ENCODE measurements at regions not wholly inside any gene's neighbourhood (a gene's known extent, or its start where the extent isn't known, plus 50 kb on each side); places are given as distances from the start of the nearest gene placed in this dataset.

DNA sequence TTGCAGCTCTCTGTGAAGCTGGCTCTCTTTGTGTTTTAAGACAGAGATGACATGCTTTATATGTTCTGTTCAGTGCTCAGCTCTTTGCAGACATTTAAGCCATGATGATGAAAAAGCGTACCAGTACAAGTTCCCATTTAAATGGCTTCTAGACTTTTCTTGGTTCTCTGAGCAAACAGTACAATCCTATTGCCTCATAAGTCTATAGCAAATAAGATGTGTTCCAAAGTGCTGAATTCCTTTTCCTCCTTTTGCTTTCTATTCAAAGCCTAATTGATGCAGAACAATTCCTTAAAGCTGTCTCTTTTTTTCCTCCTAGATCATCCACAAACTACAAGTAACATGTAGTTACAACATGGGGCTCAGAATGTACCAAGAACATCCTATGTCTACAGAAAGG is 168.8 kb upstream of the SPATS2L start:
- DNase-seq = no peak

DNA sequence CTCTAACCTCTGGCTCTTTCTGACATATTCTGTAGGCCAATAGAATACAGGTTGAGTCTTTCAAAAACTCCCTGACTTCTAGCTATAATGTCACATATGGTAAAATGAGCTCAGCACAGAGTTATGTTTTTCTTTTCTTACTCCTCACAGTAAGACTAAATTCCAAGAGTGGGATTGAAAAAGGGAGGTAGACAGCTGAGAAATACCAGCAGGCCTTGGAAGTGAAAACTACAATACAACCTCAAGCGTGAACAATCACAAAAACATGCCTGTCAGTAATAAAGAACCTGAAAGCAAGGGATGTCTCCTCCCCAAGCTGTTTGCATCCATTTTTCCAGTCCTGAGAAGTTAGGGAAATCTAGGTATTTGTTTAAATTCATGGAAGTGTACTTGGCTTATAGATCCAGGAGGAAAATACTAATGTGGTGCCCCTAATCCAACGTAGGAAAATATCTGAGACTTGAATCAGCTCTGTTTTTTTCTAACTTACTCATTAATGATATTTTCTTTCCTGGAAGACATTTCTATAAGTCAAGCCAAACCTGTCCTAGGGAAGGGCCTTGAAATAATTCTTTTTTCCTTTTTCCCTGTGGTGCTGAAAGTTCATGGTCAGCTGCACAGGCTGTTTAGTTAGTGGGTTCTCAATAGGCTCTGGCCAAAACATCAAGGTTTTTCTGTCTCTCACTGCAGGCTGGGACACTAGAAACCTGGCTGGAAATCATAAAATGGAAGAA is 167.9 kb upstream of the SPATS2L start:
- DNase-seq = no peak

DNA sequence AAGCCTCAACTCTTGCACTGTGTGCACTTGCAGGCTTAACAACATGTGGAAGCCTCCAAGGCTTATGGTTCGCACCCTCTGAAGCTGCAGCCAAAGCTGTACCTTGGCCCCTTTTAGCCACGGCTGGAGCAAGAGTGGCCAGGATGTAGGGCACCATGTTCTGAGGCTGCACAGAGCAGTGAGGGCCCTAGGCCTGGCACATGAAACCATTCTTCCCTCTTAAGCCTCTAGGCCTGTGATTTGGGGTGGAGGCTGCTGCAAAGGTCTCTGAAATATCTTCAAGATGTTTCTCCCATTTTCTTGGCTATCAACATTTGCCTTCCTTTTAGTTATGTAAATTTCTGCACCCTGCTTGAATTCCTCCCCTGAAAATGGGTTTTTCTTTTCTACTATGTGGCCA is 161.9 kb upstream of the SPATS2L start:
- no peak for DNase-seq

DNA sequence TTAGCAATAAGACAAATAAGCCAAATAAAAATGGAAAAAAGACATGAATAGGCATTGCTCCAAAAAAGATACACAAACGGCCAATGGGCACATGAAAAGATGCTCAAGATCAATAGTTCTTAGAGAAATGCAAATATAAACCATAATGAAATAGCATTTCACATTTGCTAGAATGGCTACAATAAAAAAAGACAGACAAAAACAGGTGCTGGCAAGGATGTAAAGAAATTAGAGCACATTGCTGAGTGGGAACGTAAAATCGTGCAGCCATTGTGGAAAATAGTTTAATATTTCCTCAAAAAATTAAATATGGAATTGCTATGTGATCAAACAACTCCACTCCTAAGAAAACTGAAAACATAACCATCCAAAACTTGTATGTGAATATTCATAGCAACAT is 160.0 kb upstream of the SPATS2L start:
- DNase-seq = no peak

DNA sequence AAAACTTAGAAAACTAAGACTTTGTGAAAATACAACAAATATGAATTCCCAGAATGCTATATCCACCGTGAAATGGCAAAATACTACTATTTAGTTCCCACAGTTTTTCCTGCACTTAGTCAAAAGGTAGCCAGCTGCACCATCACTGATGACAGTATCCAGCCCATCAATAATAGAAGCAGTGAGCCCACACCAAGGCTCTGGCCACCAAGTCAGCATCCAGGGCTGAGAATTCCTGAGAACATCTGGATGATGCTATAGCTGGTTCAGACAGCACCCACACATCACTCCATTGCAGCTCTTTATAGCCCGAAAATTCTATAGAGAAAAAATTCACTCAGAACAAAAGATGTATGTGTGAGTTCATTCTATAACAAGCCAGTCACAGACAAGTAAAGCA is 159.1 kb upstream of the SPATS2L start:
- DNase-seq = no peak

DNA sequence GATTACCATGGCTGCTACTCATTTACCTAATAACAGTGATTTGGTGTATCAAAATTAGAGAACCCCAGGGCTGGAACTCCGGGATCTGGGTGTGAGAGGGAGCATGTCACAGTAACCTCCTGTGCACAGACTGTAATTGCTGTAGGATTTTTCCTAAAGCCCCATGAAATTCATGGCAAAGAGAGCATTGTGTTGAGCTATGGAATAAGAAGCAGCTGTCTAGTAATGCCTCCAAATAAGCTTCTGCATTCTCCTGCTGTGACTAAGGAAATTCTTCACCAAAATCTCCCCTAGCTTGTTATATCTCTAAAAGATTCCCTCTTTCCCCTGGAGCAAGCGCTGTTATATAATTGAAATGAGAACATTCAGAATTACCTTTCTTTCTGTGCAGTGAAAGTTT is 158.1 kb upstream of the SPATS2L start:
- DNase-seq = no peak

DNA sequence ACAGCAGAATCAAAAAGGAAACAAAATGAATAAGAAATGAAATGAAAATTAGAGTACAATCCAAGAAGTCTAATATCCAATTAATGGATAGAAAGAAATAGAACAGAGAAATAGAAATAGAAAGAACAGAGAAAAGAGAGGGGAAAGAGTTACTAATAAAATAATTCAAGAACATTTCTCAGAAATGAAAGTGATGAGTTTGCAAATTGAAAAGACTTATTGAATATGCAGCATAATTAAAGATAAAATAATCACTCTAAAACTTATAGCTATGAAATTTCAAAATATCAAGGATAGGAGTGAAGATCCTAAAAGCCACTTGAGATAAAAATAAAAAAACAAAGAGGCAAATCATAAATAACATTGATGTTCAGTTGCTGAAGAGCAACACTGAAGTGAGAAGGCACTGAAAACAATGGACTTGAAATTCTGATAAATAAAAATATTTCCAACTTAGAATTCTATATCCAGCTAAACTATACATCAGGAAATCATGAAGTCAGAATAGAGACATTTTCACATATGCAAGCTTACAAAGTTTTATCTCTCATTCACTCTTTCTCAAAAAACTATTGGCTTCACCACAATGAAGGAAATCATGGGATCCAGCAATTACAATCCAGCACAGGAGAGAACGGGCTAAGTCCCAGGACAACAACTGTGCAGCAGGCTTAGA is 155.9 kb upstream of the SPATS2L start:
- DNase-seq = no peak

DNA sequence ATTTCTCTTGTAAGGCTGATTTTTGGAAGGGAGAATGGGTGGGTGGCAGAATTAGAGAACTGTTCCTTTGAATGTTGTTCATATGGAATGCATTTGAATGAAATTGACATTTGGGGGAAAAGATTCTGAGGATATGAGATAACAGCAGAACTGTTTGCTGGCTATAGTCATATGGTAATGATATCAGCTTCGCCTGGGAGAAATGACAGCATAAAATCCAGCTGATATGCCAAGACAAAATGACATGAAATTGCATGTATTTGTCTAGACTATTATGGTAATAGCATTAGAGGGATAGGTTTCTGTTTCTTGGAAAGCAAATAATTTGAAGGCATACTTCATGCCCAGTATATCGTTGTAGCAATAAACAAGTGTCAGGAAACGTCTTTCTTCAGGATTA is 150.8 kb upstream of the SPATS2L start:
- no peak for DNase-seq

DNA sequence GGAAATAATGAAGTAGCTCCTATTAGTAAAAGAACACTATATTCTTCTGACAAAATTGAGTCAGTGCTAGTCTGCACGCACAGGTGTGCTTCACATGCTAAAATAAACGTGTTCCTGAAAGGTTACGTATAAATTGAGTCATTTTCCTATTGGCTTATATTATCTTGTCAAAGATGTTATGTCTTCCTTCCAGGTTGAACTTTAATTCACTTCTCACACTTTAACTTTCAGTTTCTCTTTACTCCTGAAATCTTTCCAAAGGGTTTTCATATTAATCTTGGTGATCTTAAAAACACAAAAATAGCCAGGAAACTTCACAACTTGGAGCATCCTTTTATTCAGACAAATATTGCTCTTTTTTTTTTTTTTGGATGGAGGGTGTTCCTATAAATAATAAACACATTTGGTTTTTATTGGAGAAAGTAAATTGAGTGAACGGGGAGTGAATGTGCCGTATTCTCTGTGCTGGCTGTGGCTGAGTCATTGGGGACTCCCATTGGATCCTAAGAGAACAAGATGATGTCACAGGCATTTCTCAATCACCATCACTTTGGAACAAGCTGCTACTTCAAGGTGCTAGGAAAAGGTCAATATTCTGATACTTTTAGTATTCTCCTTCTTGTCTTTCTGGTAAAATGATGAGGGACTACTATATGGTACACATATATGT is 150.2 kb upstream of the SPATS2L start:
- DNase-seq = no peak

DNA sequence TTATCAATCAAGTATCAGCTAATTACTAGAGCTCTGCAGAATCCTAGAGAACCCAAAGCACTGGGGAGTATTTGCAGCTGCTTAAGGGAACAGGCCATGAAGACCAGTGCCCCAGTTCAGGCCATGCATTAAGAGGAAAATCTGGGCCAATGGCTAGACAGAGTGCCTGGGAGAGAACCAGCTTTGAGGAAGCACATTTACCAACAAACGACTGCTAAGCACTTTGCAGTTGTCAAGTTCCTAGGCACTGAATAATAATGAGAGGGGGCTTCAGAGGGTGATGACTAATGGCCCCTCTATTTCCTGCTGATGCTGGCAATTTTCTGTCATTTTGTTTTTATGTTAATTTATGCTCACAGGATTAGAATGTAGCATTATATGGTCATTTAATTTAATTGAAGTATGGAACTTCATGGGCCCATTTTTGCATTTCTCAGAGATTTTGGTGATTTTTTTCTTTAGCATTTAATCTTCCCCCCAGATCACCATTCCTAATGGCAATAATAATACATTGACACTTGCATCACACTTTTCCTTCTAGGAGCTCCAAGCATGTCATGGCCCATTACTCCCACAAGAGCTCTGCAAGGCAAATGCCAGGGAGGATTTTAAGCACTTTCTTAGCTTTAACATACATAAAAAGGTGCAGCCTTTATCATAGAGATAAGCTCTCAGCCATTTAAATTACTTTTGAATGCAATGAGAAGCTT is 147.7 kb upstream of the SPATS2L start:
- no peak for DNase-seq

DNA sequence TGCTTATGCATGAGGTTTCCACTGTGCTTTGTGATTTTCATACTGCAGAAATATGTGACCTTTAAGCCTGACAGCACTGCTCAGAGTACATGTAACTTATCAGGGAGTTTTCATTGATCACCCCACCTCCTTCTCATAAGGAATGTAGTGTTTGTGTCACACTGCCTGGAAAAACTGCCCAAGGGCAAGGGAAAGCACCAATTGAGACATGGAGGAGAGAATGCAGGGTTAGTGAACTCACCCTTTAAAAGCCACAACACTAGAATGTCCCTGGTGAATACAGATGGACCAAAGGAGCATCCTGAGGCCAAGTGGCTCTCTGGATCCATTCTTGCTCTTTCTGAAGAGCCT is 147.2 kb upstream of the SPATS2L start:
- no peak for DNase-seq

DNA sequence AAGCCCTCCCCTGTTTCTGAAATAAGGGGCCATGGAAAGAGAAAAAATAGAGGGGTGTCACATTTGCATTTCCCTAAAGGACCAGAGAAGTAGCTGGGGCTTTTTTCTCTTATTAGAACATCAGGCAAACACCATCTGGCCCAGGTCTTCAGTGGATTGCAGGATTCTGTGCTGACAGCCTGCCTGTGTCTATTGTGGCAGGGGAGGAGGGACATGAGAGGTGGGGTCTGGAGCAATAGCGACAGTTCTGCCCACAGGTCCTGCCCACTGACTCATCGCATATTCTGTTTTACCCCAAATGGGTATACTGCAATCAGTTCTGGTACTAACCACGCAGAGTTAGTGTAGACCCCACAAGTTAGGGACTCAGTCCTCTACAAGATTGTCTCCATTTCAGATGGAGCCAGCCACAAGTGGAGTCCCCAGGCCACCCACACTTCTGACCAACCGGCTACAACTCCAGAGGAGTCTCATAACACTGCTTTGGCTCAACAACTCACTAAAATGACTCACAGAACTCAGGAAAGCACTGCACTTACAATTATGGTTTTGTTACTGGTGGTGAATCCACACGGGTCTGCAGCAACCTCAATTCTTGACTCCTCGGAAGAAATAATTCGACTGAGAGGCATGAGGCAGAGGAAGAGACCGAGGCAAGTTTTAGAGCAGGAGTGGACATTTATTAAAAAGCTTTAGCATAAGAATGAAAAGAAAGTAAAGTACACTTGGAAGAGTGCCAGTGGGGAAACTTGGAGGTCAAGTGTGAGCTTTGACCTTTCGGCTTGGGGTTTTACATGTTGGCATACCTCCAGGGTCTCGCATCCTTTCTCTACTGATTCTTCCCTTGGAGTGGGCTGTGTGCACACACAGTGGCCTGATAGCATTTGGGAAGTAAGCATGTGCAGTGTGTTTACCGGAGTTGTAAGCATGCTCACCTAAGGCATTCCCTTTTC is 146.4 kb upstream of the SPATS2L start:
- no peak for DNase-seq

DNA sequence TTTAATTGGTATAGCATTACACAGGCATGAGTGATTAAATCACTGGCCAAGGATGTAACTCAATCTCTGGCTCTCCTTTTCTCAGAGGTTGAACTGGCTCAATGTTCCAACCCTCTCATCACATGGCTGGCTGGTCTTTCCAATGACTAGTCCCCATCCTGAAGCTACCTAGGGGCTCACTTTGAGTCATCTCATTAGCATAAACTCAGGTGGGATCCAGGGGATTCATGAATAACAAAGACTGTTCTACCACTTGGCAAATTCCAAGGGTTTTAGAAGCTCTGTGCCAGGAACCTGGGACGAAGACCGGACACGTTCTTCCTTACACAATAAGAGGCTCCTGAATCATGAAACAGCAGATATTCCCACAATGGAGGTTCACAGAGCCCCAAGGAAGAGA is 145.0 kb upstream of the SPATS2L start:
- DNase-seq = no peak

DNA sequence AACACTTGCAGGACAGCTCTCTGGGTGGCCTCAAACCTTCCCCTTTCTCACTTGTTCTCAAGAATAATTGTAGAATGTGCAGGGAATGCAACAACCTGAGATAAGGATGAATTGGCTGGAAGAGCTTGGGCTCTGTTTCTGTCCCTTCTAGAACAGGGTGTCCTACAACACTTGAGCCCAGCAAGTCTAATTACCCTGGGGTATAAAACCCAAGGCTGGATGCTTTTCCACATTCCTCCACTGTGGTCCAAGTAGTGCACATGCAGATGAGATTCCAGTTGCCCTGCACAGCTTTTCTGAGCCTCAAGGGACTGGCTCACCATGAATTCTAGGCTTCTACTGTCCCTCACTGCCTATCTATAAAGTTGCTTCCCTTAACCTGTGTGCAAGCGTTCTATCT is 140.8 kb upstream of the SPATS2L start:
- no peak for DNase-seq

DNA sequence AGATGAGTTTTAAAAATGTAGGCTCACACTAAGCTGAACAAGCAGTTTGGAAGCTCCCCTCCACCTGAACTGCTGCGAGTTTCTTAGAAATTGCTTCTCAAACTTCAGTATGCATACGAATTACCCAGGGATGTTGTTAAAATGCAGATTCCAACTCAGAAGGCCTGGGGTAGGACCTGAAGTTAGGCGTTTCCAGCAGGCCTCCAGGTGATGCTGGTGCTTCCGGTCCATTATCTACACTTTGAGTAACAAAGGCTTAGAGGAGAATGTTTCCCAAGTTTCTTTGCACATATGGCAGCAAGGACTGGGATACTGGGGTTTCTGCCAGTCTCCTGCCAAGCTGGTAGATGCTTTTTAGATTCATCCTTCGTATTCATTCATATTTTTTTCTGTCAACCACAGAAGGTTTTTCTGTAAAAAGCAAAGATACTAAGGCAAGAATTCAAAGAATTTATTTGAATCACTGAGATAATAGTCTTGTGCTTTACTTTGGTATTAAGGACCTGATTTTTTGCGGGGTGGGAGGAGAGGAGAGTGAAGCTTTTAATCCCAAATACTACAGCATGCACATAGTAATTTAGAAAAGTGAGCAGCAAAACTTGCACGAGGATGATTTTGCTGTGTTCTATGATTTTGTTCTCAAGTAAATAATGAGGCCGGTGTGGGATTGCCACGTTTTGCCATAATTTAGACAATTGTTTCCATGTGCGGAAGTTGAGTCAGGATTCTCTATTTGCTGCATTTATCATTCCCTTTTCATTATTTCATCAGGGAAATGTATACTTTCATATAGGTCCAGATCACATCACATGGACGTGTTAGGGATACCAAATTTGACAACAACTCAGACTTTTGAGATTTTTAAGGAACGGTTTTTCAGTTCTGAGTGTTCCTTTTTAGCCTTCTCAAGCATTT is 137.6 kb upstream of the SPATS2L start:
- no peak for DNase-seq

DNA sequence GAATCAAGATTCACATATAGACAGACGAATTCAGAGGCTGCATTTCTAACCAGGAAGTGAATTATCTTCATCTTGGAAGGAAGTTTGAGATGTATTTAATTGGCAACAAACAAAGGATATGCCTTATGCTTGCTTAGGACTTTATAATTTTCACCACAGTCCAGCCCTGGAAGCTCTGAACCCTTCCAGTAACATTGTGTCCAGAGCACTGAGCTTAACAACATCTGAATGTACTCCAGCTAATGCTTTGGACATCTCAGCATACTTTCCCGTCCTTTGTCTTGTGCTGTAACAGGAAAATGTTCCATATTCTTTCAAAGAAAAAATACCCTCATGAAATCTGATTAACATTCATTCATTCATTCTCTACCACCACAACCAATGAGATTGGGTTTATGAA is 136.3 kb upstream of the SPATS2L start:
- DNase-seq = no peak

DNA sequence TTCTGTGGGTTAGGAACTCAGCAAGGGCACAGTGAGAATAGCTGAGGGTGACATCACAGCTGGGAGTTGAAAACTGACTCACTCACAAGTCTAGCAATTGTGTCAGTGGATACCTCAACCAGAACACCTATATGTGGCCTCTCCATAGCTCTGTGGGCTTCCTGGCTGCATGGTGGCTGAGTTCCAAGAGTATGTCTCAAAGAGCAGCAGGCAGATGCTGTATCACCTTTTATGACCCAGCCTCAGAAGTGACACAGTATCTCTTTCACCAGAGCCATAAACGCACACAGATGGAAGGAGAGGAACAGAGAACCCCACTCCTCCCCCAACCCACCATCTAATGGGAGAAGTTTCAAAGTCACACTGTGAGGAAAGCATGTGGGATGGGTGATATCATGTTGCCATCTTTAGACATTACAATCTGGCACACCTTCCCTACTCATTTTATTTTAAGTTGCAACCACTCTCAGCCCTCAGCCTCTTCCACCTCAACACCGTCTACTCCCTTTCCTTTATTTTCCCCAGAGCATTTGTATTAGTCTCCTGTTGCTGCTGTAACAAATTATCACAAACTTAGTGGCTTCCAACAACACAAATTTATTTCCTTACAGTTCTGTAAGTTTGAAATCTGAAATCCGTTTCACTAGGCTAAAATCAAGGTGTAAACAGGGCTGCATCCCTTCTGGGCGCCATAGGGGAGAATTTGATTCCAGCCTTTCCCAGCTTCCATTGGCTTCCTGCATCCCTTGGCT is 134.6 kb upstream of the SPATS2L start:
- DNase-seq = no peak

DNA sequence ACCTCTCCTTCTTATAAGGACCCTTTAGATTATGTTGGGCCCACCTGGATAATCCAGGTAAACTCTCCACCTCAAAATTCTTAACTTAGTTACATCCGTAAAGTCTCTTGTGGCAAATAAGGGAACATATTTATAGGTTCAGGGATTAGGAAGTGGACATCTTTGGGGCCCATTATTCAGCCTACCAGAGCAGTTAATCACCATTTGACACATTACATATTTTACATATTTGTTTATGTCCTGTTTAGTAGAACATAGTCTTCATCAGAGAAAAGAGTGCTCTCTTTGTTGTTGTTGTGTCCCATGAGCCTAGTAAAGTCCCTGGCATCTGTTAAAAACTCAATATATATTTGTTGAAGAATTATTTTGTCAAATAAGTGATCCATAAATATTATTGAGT is 134.0 kb upstream of the SPATS2L start:
- no peak for DNase-seq

DNA sequence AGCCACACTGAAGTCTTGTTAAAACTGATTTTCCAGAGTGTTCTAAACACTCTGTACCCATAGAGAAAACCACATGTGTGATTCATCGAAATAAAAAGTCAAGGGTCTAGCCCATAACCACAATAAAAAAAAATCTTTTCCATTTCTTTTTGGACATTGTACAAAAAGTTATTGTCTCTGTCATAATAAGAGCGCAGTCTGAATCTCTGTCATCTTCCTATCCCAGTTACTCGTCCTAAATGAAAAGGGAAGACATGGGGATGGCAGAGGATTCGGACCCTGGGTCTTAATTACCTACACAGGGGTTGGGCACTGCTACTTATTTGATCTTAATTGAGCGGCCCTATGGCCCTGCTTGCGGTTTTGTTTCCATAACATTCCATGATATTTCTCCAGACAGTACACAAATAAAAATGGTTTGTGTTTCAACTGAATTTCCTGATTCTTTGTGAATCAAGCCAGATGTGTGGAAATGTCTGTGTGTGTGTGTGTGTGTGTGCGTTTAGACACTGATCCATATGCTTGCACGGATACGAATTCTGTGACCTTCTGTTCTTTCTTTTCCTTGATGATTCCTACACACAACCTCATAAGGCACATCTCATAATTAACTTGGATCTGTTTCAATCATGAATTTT is 133.4 kb upstream of the SPATS2L start:
- DNase-seq = no peak
